ENCODE measurements at regions not wholly inside any gene's neighbourhood (a gene's known extent, or its start where the extent isn't known, plus 50 kb on each side); places are given as distances from the start of the nearest gene placed in this dataset.

GRCh38 chr3:197397838-197398237 lies 99.4 kb upstream of the DLG1 start:
- POLR2A ChIA-PET = no interaction called here
- intact Hi-C loops (cut with micrococcal nuclease; ENCODE audit: unreplicated experiment) (loop anchor here (10.0 kb wide), 1 partner anchor 143 kb away; no protein-coding TSS in a partner anchor), in situ Hi-C loops (cut with MboI) (no loop called here)
- Histone ChIP-seq H3K4me1 (ENCODE audit: control insufficient read depth, insufficient read depth, low read length) (peaks cover 29% of the 10 kb centered on the region), H3K27ac (ENCODE audit: control insufficient read depth, insufficient read depth) (no peak overlapping the region), H3K79me2 (ENCODE audit: control insufficient read depth, insufficient read depth, low read length) (no peaks in the 10 kb centered on the region), H3K9ac (ENCODE audit: control insufficient read depth, insufficient read depth, low read length) (no peak overlapping the region), H2AFZ (ENCODE audit: control insufficient read depth, low read depth, low read length) (no peak overlapping the region), H3K4me3 (no peak overlapping the region), H3K9me3 (replicated peaks; ENCODE audit: control insufficient read depth, insufficient read depth, low read length) (no peaks in the 10 kb centered on the region), H3K4me2 (ENCODE audit: control insufficient read depth, insufficient read depth) (no peak overlapping the region), H3K36me3 (ENCODE audit: control insufficient read depth in 2 of 2, insufficient read depth in 2 of 2, low read length in 1 of 2) (no peaks in the 10 kb centered on the region), H4K20me1 (ENCODE audit: control insufficient read depth, insufficient read depth) (no peaks in the 10 kb centered on the region), H3K27me3 (replicated peaks in 1 of 2; ENCODE audit: control insufficient read depth in 2 of 2, insufficient read depth in 2 of 2, low read length in 1 of 2) (no peaks in the 10 kb centered on the region)
- TF ChIP-seq CEBPZ (IDR thresholded peaks at IDR 0.05; ENCODE audit: low read depth, low read length) = no peak
- no peak for TF ChIP-seq ZNF384 (IDR thresholded peaks at IDR 0.05; ENCODE audit: borderline replicate concordance, low read depth, low read length)
- no peak for TF ChIP-seq MYC (IDR thresholded peaks at IDR 0.05; ENCODE audit: insufficient read depth, insufficient read length, insufficient replicate concordance, low read length, severe bottlenecking)
- TF ChIP-seq KLF5 (IDR thresholded peaks at IDR 0.05; ENCODE audit: partially characterized antibody) = no peak
- no peak for TF ChIP-seq MXI1 (IDR thresholded peaks at IDR 0.05; ENCODE audit: low read depth, low read length)
- no peak for TF ChIP-seq PKNOX1 (IDR thresholded peaks at IDR 0.05)
- no peak for TF ChIP-seq ESRRA (IDR thresholded peaks at IDR 0.05; ENCODE audit: low read length)
- no peak for TF ChIP-seq EGR1 (IDR thresholded peaks at IDR 0.05; ENCODE audit: borderline replicate concordance in 1 of 2, low read depth in 2 of 2, low read length in 2 of 2)
- DNase-seq (ENCODE audit: low read depth, low spot score) (no peak), FAIRE-seq (no peak), ATAC-seq (no peak)
- CTCF ChIA-PET = no interaction called here
- RAD21 ChIA-PET (ENCODE audit: unreplicated experiment) = no interaction called here
- no TSS peak for BruUV-seq (replicated peaks)
- SMC1A ChIA-PET (ENCODE audit: uncharacterized antibody, unreplicated experiment) = interaction anchor here (0.9 to 1.3 kb wide), 2 partner anchors 141 to 174 kb away, joined by 3 read pairs; no protein-coding TSS in a partner anchor
- 87% methylated on average over 9 of the region's 9 CpGs for WGBS (ENCODE audit: insufficient coverage, insufficient replicate concordance, low lambda C conversion rate, missing lambda C conversion rate)

Data from GM12878 (cell line).